Transverse colon (tissue), 4 donors: ENCODE measurements at regions not wholly inside any gene's neighbourhood (a gene's known extent, or its start where the extent isn't known, plus 50 kb on each side); places are given as distances from the start of the nearest gene placed in this dataset.

Source experiments
- DNase-seq: peaks from one replicate; pipeline ENCODE4 v3.0.0-alpha.2; 2019
- H3K27ac ChIP-seq, 4 donors: fragments of 200-600 bp; sonication (generic); 2 replicates each; pipeline ENCODE4 v1.5.1; 2016 to 2018; ENCODE audit warnings: inconsistent platforms in 4 of 4
- H3K27me3 ChIP-seq: fragments of 200-600 bp; sonication (generic); 2 replicates; pipeline ENCODE4 v1.5.1; 2017; ENCODE audit warnings: inconsistent platforms
- H3K36me3 ChIP-seq, 4 donors: fragments of 200-600 bp; sonication (generic); 2 replicates each; pipeline ENCODE4 v1.5.1; 2017 to 2019; ENCODE audit warnings: inconsistent platforms in 4 of 4
- H3K4me1 ChIP-seq, 4 donors: fragments of 200-600 bp; sonication (generic); 2 replicates each; pipeline ENCODE4 v1.5.1; 2017 to 2020; ENCODE audit warnings: inconsistent platforms in 4 of 4
- H3K4me3 ChIP-seq, 4 donors: fragments of 200-600 bp; sonication (generic); 1 replicate in 1 of 4; 2 replicates in 3 of 4; pipeline versions ENCODE4 v1.5.1 to v1.6.1; 2017 to 2019; ENCODE audit warnings: inconsistent platforms in 4 of 4
- H3K9me3 ChIP-seq, 2 donors: fragments of 200-600 bp; sonication (generic); 2 replicates each; pipeline ENCODE4 v1.5.1; 2017 to 2019; ENCODE audit warnings: inconsistent platforms in 2 of 2
- CTCF ChIP-seq, 5 experiments: fragments of 200-600 bp in 3 of 5; fragments of 450-650 bp in 2 of 5; sonication (generic) in 3 of 5; IDR thresholded peaks; 1 replicate in 2 of 5; 2 replicates in 3 of 5; pipeline ENCODE4 v1.5.1; 2016 to 2017; ENCODE audit warnings: antibody characterized with exemption in 5 of 5, inconsistent platforms in 3 of 5, mild to moderate bottlenecking in 2 of 5, moderate library complexity in 1 of 5
- EP300 ChIP-seq: sonication (generic); formaldehyde crosslinking; IDR thresholded peaks from one replicate; pipeline ENCODE4 v1.6.1; 2017; ENCODE audit warnings: antibody characterized with exemption, low read depth
- POLR2A ChIP-seq: fragments of 450-650 bp; IDR thresholded peaks from one replicate; pipeline ENCODE4 v1.6.1; 2016; ENCODE audit warnings: antibody characterized with exemption, mild to moderate bottlenecking, moderate library complexity
- POLR2AphosphoS5 ChIP-seq, 3 donors: sonication (generic); formaldehyde crosslinking; IDR thresholded peaks; one replicate each; pipeline ENCODE4 v1.6.1; 2016; ENCODE audit warnings: antibody characterized with exemption in 3 of 3
- WGBS, 2 donors: methylation state at CpG; one replicate each; pipeline ENCODE4 v1.1.5; 2018; ENCODE audit warnings: low coverage in 1 of 2; 5-methylcytosine and 5-hydroxymethylcytosine counted together
- in situ Hi-C, 4 donors: fragments of 200-750 bp; cut with MboI; loops; one replicate each; pipeline versions ENCODE4 v1.15.0 to v1.15.1; 2017; ENCODE audit warnings: low sequenced_read_pairs in 3 of 4, low pct_ligation_motif_present in 1 of 4, low pct_unique_long_range_greater_than_20kb in 1 of 4
- intact Hi-C: fragments of 100-400 bp; cut with DNase I; formaldehyde crosslinking; loops from one replicate; pipeline ENCODE4 v1.15.1; 2023; ENCODE audit warnings: low total_unique reads

GRCh38 chr11:87871056-87871455 is 304.2 kb downstream of the RAB38 start:
- Histone ChIP-seq H3K4me1 (no peaks in the 10 kb centered on the region), H3K36me3 (no peaks in the 10 kb centered on the region), H3K4me3 (no peak overlapping the region), H3K27me3 (no peaks in the 10 kb centered on the region), H3K27ac (no peak overlapping the region), H3K9me3 (no peaks in the 10 kb centered on the region)
- TF ChIP-seq POLR2A (no peak), CTCF (IDR thresholded peaks at IDR 0.05) (no peak), EP300 (no peak), POLR2AphosphoS5 (IDR thresholded peaks at IDR 0.05) (no peak)
- intact Hi-C loops = no loop called here
- DNase-seq = no peak
- in situ Hi-C loops = no loop called here
- WGBS, 2 donors = 73 to 93% methylated on average over 2 of the region's 2 CpGs

GRCh38 chr11:87870086-87870485 is 305.2 kb downstream of the RAB38 start:
- intact Hi-C loops = no loop called here
- H3K4me1 ChIP-seq = no peaks in the 10 kb centered on the region

GRCh38 chr11:87866951-87867350 is 308.3 kb downstream of the RAB38 start:
- no peak for DNase-seq
- Histone ChIP-seq H3K27ac (no peak overlapping the region), H3K4me1 (no peaks in the 10 kb centered on the region), H3K36me3 (no peaks in the 10 kb centered on the region), H3K4me3 (no peak overlapping the region), H3K27me3 (no peaks in the 10 kb centered on the region), H3K9me3 (no peaks in the 10 kb centered on the region)
- intact Hi-C loops = no loop called here
- in situ Hi-C loops = no loop called here
- TF ChIP-seq EP300 = no peak
- TF ChIP-seq CTCF (IDR thresholded peaks at IDR 0.05) = no peak
- no peak for TF ChIP-seq POLR2A
- TF ChIP-seq POLR2AphosphoS5 (IDR thresholded peaks at IDR 0.05) = no peak
- WGBS, 2 donors = 58 to 67% methylated on average over 1 of the region's 1 CpG

More at GRCh38 chr11:87870086-87870485, 305.2 kb downstream of the RAB38 start:
- Histone ChIP-seq H3K27me3 (no peaks in the 10 kb centered on the region), H3K4me3 (no peak overlapping the region), H3K9me3 (no peaks in the 10 kb centered on the region), H3K36me3 (no peaks in the 10 kb centered on the region), H3K27ac (no peak overlapping the region)
- DNase-seq = no peak
- 58 to 68% methylated on average over 2 of the region's 2 CpGs for WGBS, 2 donors
- in situ Hi-C loops = no loop called here
- no peak for TF ChIP-seq CTCF (IDR thresholded peaks at IDR 0.05)
- no peak for TF ChIP-seq POLR2AphosphoS5 (IDR thresholded peaks at IDR 0.05)
- TF ChIP-seq EP300 = no peak
- no peak for TF ChIP-seq POLR2A

- WGBS, 2 donors = 66 to 86% methylated on average over 3 to 4 of the region's 4 CpGs
- H3K27me3 ChIP-seq = no peaks in the 10 kb centered on the region
- in situ Hi-C loops = no loop called here
- no peak for DNase-seq
- no peaks in the 10 kb centered on the region for H3K9me3 ChIP-seq
- intact Hi-C loops = no loop called here
- TF ChIP-seq POLR2A (no peak), EP300 (no peak), POLR2AphosphoS5 (IDR thresholded peaks at IDR 0.05) (no peak), CTCF (IDR thresholded peaks at IDR 0.05) (no peak)
- no peak overlapping the region for H3K4me3 ChIP-seq
- H3K27ac ChIP-seq = no peak overlapping the region
- H3K36me3 ChIP-seq = no peaks in the 10 kb centered on the region
- no peaks in the 10 kb centered on the region for H3K4me1 ChIP-seq
Measured at GRCh38 chr11:87861030-87861429, 314.2 kb downstream of the RAB38 start.
